IMR-90 (cell line): ENCODE measurements at regions not wholly inside any gene's neighbourhood (a gene's known extent, or its start where the extent isn't known, plus 50 kb on each side); places are given as distances from the start of the nearest gene placed in this dataset. TPM values are rescaled to one million over a fixed set of nuclear protein-coding genes. Genes with fewer than 3 reads are reported as not detected.

Source experiments
- microRNA-seq, 2 experiments: library from miRNA; stranded (forward) in 1 of 2; unstranded in 1 of 2; fragments of 10-50 nt in 1 of 2; fragments of <30 nt in 1 of 2; gene quantifications in 1 of 2; microRNA quantifications in 1 of 2; one replicate each; pipeline versions ENCODE3 to v1.1.0; 2013 to 2020; ENCODE audit not compliant: insufficient read depth in 1 of 2, insufficient read length in 1 of 2, unreplicated experiment in 1 of 2
- small RNA-seq, 5 experiments: library from RNA; depleted of rRNA; stranded (forward); fragments of <200 nt; gene quantifications; one replicate each; pipeline ENCODE3, GENCODE V24; 2012

Small RNA genes lying in the stretch of these regions (microRNA-seq; reads per million reads assigned to microRNA genes)
- gene AC116337.2 (ENCODE audit: insufficient read depth, insufficient read length) = not detected

Small RNA genes lying in the stretch of these regions (small RNA-seq; reads per million reads assigned to genes)
- gene AC116337.2 = 0 reads per million in 5 experiments
